ENCODE measurements at regions not wholly inside any gene's neighbourhood (a gene's known extent, or its start where the extent isn't known, plus 50 kb on each side); places are given as distances from the start of the nearest gene placed in this dataset.

DNA sequence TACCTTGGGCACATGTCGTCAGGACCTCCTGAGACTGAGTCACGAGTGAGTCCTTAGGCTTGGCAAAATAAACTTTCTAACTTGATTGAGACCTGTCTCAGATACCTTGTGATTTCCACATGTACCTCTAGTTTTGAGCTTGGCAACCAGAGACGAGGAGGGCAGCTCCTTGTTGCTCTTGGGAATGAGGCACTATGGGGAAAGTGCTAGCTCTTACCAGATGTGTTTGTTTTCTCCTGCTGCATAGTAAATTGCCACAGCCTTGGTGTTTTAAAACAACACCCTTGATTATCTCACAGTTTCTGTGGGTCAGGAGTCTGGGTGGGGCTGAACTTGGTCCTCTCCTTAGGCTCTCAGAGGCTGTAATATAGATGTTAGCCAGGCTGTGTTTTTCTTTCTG lies 59.1 kb upstream of the MAML3 start:
- intact Hi-C loops (cut with DNase I; ENCODE audit: low total_unique reads), result no loop called here
- Histone ChIP-seq H3K4me3 (no peak overlapping the region), H3K9me3 (no peaks in the 10 kb centered on the region), H3K36me3 (no peaks in the 10 kb centered on the region), H3K4me1 (no peaks in the 10 kb centered on the region), H3K27ac (no peak overlapping the region), H3K27me3 (replicated peaks in 1 of 7) (no peaks in the 10 kb centered on the region)
- 75 to 90% (median 81%) methylated on average over 3 of the region's 3 CpGs for WGBS, 5 donors
- no peak for DNase-seq
- TF ChIP-seq POLR2A (IDR thresholded peaks at IDR 0.05) (no peak), POLR2AphosphoS5 (IDR thresholded peaks at IDR 0.05) (no peak)
- TF ChIP-seq, protein P1, sequence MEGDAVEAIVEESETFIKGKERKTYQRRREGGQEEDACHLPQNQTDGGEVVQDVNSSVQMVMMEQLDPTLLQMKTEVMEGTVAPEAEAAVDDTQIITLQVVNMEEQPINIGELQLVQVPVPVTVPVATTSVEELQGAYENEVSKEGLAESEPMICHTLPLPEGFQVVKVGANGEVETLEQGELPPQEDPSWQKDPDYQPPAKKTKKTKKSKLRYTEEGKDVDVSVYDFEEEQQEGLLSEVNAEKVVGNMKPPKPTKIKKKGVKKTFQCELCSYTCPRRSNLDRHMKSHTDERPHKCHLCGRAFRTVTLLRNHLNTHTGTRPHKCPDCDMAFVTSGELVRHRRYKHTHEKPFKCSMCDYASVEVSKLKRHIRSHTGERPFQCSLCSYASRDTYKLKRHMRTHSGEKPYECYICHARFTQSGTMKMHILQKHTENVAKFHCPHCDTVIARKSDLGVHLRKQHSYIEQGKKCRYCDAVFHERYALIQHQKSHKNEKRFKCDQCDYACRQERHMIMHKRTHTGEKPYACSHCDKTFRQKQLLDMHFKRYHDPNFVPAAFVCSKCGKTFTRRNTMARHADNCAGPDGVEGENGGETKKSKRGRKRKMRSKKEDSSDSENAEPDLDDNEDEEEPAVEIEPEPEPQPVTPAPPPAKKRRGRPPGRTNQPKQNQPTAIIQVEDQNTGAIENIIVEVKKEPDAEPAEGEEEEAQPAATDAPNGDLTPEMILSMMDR (IDR thresholded peaks at IDR 0.05 in 8 of 11, conservative IDR thresholded peaks at IDR 0.05 in 3 of 11), result no peak

DNA sequence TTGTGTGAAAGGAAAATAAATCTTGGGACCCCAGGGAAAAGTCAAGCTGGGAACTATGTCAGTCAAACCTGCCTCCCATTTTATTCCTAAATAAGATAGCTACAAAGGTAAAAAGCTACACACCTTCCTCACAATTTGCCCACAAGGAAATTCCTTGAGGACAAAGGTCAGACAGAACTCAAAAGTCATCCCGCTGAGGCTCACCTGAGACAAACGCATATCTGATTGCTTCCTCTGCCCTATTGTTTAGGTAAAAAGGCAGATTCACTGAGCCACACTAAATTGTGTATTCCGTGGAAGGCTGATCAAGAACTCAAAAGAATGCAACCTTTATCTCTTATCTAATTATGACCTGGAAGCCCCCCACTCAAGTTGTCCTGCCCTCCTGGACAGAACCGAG lies 58.7 kb upstream of the MAML3 start:
- Histone ChIP-seq H3K27me3 (replicated peaks in 1 of 7) (no peaks in the 10 kb centered on the region), H3K4me3 (no peak overlapping the region), H3K4me1 (no peaks in the 10 kb centered on the region), H3K9me3 (no peaks in the 10 kb centered on the region), H3K36me3 (no peaks in the 10 kb centered on the region), H3K27ac (no peak overlapping the region)
- 82 to 91% (median 89%) methylated on average over 4 of the region's 4 CpGs for whole genome bisulfite sequencing, 5 donors
- intact Hi-C loops (cut with DNase I; ENCODE audit: low total_unique reads), result no loop called here
- TF ChIP-seq, protein P1 (IDR thresholded peaks at IDR 0.05 in 8 of 11, conservative IDR thresholded peaks at IDR 0.05 in 3 of 11), result no peak
- TF ChIP-seq POLR2A (IDR thresholded peaks at IDR 0.05) (no peak), POLR2AphosphoS5 (IDR thresholded peaks at IDR 0.05) (no peak)
- DNase-seq, result no peak

GRCh38 chr4:140212194-140212593 lies 58.2 kb upstream of the MAML3 start:
- Histone ChIP-seq H3K9me3 (no peaks in the 10 kb centered on the region), H3K4me1 (no peaks in the 10 kb centered on the region), H3K36me3 (no peaks in the 10 kb centered on the region), H3K27ac (no peak overlapping the region), H3K27me3 (replicated peaks in 1 of 7) (no peaks in the 10 kb centered on the region), H3K4me3 (no peak overlapping the region)
- TF ChIP-seq, protein P1 (IDR thresholded peaks at IDR 0.05 in 8 of 11, conservative IDR thresholded peaks at IDR 0.05 in 3 of 11), result no peak
- TF ChIP-seq POLR2AphosphoS5 (IDR thresholded peaks at IDR 0.05) (no peak), POLR2A (IDR thresholded peaks at IDR 0.05) (no peak)
- 91 to 98% (median 93%) methylated on average over 2 of the region's 2 CpGs for WGBS, 5 donors
- no peak for DNase-seq
- intact Hi-C loops (cut with DNase I; ENCODE audit: low total_unique reads), result no loop called here

- intact Hi-C loops (cut with DNase I; ENCODE audit: low total_unique reads), result no loop called here
- Histone ChIP-seq H3K36me3 (no peaks in the 10 kb centered on the region), H3K27ac (no peak overlapping the region), H3K9me3 (no peaks in the 10 kb centered on the region), H3K27me3 (replicated peaks in 1 of 7) (no peaks in the 10 kb centered on the region), H3K4me1 (no peaks in the 10 kb centered on the region), H3K4me3 (no peak overlapping the region)
- 56 to 86% (median 76%) methylated on average over 2 of the region's 2 CpGs for whole genome bisulfite sequencing, 5 donors
- no peak for DNase-seq
- TF ChIP-seq POLR2A (IDR thresholded peaks at IDR 0.05) (no peak), POLR2AphosphoS5 (IDR thresholded peaks at IDR 0.05) (no peak)
- TF ChIP-seq, protein P1 (IDR thresholded peaks at IDR 0.05 in 8 of 11, conservative IDR thresholded peaks at IDR 0.05 in 3 of 11), result no peak
Observed at GRCh38 chr4:140211693-140212092, 57.7 kb upstream of the MAML3 start.
